Effector memory CD8-positive, alpha-beta T cell (primary cell): ENCODE measurements at regions not wholly inside any gene's neighbourhood (a gene's known extent, or its start where the extent isn't known, plus 50 kb on each side); places are given as distances from the start of the nearest gene placed in this dataset.

ENCODE experiments used
- ATAC-seq: fragments of 150-1000 bp; cut with Tn5 transposase; replicated peaks from 2 replicates; pipeline ENCODE4 v1.10.0; 2021; ENCODE audit warnings: mild to moderate bottlenecking, moderate library complexity
- DNase-seq, 3 experiments: peaks; one replicate each; pipeline ENCODE4 v3.0.0; 2021
- H3K27ac Mint-ChIP-seq, 2 donors: one replicate each; pipeline ENCODE4 v1.8.0; 2022; ENCODE audit warnings: mild to moderate bottlenecking in 2 of 2, mixed read lengths in 2 of 2, moderate library complexity in 2 of 2
- H3K27me3 Mint-ChIP-seq, 2 donors: one replicate each; pipeline ENCODE4 v1.8.0; 2022; ENCODE audit warnings: mixed read lengths in 2 of 2
- H3K36me3 Mint-ChIP-seq: one replicate; pipeline ENCODE4 v1.8.0; 2022; ENCODE audit warnings: mild to moderate bottlenecking, moderate library complexity, mixed read lengths; ENCODE audit not compliant: insufficient read depth
- H3K4me1 Mint-ChIP-seq, 2 donors: one replicate each; pipeline ENCODE4 v1.8.0; 2022; ENCODE audit warnings: low read depth in 2 of 2, mixed read lengths in 2 of 2
- H3K4me3 Mint-ChIP-seq, 2 donors: one replicate each; pipeline ENCODE4 v1.8.0; 2022; ENCODE audit warnings: mild to moderate bottlenecking in 2 of 2, mixed read lengths in 2 of 2, moderate library complexity in 2 of 2
- H3K9me3 Mint-ChIP-seq, 2 donors: one replicate each; pipeline ENCODE4 v1.8.0; 2022; ENCODE audit warnings: mixed read lengths in 2 of 2

DNA sequence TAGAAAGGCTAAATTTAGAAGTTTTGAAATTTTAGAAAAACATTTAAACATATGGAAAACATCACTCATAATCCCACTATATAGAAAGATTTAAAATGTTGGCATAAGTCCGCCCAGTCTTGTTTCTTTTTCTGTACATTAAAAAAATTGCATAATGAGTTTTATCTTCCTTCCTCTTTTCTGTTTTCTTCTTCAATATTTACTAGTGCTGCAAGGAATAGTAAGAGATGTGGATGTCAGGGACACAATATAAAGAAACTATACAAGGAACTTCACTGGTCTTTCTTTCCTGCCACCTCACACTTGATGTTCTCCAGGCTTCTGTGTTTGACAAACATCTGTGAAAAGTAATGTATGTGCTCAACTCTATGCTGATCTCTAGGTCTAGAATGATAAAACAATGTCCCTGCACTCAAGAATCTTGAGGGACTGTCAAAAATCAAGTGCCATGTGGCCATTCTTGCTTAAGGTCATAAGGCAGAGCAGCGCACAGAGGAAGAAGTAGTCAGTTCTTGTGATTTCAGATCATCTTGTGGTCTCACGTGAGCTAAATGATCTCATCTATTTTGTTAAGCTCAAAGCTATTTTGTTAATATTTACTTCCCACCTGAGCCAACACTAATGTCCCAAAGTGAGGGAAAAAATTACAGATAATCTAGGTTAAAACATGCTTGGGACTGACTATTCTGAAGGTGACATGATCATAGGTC is 186.9 kb upstream of the OBI1 start:
- Mint-ChIP-seq H3K4me3 (no peak overlapping the region), H3K27me3 (peaks cover 0 to 18% of the 10 kb centered on the region in 2 donors), H3K4me1 (no peaks in the 10 kb centered on the region), H3K9me3 (no peaks in the 10 kb centered on the region), H3K27ac (no peak overlapping the region), H3K36me3 (no peaks in the 10 kb centered on the region)
- DNase-seq (no peak), ATAC-seq (no peak)

DNA sequence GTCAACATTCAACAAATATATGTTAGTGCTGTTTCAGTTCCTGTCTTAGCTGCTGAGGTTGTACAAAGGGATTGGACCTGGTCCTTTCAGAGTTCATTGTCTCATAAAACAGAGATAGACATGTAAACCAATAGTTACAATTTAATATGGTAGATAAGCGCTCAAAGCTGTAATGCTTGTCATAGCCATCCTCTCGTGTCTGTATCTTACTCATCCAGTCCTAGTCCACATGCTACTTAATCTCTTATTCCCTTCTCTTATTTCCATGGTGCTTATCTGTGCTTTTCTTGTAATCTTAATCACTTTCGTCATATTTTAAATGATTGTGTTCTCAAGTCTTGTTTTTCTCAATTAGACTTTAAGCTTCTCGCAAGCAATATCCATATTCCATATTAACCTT is 185.2 kb upstream of the OBI1 start:
- Mint-ChIP-seq H3K9me3 (no peaks in the 10 kb centered on the region), H3K27me3 (peaks cover 6 to 18% of the 10 kb centered on the region in 2 donors), H3K4me1 (no peaks in the 10 kb centered on the region), H3K27ac (no peak overlapping the region), H3K4me3 (no peak overlapping the region), H3K36me3 (no peaks in the 10 kb centered on the region)
- no peak for DNase-seq
- ATAC-seq, result no peak

DNA sequence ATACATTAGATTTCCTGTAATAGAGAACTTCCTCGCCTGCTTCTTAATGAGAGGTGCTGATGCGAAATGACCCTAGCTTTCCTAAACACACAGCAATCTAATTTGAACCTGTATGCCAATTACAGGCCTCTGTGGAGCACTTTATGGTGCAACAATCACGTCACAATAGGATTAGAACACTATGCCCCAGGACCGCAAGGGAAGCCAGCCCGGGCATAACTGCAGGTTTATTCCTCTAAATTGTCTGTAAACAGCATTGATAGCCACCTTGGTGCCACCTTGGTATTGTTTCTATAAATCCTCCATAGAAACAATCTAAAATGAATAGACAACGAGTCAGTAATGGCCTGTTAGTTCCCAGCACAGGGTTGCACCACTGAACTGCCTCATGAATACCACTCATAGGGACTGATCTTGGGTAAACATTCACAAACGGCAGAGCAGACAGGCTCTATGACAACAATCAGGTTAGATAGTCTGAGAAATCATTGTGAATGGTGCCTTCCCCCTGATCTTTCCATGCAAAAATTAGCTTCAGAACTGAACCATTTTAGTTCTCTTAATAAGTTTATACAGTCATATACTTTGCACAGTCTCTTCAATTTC is 182.5 kb upstream of the OBI1 start:
- Mint-ChIP-seq H3K9me3 (no peaks in the 10 kb centered on the region), H3K27me3 (peaks cover 6 to 12% of the 10 kb centered on the region in 2 donors), H3K4me3 (no peak overlapping the region), H3K27ac (no peak overlapping the region), H3K36me3 (no peaks in the 10 kb centered on the region), H3K4me1 (no peaks in the 10 kb centered on the region)
- DNase-seq (no peak), ATAC-seq (no peak)

DNA sequence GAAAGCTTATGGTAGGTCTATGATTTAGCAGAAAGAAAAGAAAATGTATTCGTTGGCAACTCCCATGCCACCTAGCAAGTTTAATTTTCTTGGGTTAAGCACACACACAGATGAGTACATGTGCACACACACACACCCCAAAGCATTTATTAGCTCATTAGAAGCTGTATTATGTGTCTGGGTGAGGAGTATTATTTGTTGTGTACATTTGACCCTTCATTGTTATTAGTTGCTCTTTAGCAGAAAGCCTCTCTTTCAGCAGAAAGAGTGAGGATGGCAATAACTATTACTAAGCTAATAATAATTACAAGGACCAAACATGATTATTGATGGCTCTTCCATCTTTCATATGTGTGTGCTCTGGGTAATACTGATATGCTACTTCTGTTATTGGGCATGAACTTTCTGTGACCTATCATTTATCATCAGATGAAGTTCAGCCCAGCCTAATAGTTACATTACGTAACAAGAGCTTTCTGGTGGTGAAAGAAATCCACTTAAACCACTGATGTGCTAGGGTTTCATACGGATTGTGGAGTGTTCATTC is 177.4 kb upstream of the OBI1 start:
- ATAC-seq (no peak), DNase-seq (no peak)
- Mint-ChIP-seq H3K36me3 (no peaks in the 10 kb centered on the region), H3K27ac (no peak overlapping the region), H3K4me3 (no peak overlapping the region), H3K27me3 (peaks cover 0 to 6% of the 10 kb centered on the region in 2 donors), H3K4me1 (no peaks in the 10 kb centered on the region), H3K9me3 (no peaks in the 10 kb centered on the region)

DNA sequence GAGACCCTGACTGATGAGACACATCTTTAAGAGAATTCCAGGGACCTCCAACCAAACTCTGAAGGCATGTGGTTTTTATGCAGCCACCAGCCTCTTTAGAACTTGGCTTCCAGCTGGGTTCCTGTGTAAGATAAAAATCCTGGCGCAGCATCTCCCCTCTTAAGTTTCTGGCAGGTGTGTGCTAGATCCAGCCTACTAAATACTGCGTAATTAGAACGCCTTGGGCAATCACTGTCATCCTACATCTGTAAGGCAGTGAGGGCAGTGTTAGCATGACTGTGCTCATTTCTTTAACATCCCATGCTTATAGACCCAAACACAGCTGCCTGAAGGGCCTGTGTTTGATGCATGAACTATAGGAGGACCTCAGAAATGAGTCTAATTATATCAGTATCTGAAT is 173.5 kb upstream of the OBI1 start:
- Mint-ChIP-seq H3K9me3 (no peaks in the 10 kb centered on the region), H3K4me3 (no peak overlapping the region), H3K4me1 (no peaks in the 10 kb centered on the region), H3K27ac (no peak overlapping the region), H3K36me3 (no peaks in the 10 kb centered on the region), H3K27me3 (peaks cover 15% of the 10 kb centered on the region in 2 donors)
- ATAC-seq, result no peak
- DNase-seq, result no peak

DNA sequence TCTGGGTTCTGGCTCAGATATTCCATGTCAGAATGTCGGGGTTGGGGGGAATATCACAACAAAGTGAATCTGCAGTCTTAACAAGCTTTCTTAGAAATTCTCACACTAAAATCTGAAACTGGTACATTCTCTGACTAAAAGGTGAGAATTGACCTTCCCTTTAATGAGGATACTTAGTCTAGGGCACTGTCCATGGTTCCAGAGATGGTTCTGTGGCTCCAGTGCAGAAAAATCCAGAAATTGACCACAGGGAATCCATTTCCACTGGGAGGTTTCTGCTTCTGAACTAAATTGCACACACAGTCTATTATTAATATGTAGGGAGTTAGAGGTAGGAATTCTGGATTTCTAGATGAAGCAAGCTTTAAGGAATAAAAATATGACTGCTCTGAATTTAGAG is 171.6 kb upstream of the OBI1 start:
- Mint-ChIP-seq H3K27me3 (peaks cover 15% of the 10 kb centered on the region in 2 donors), H3K36me3 (no peaks in the 10 kb centered on the region)
- DNase-seq, result no peak

DNA sequence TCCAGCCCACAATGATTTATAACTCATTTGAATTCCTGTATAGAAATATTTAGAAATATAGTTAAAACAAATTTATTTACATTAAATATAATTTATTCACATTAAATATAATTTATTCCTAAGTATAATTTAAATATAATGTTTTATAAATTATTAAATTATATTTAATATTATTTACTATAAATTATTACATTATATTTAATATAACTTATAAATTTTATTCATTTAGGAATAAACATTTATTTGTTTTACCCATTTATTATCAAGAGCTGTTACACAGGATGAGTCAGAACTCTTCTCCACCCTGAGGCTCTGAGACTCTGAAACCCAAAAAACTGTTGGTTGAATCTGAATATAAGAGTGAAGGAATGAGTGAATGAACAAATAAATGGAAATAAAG is 170.9 kb upstream of the OBI1 start:
- no peak for ATAC-seq
- H3K4me1 Mint-ChIP-seq, result no peaks in the 10 kb centered on the region
- no peaks in the 10 kb centered on the region for H3K9me3 Mint-ChIP-seq
- no peak for DNase-seq
- no peak overlapping the region for H3K4me3 Mint-ChIP-seq
- H3K36me3 Mint-ChIP-seq, result no peaks in the 10 kb centered on the region
- no peak overlapping the region for H3K27ac Mint-ChIP-seq
- H3K27me3 Mint-ChIP-seq, result peaks cover 15% of the 10 kb centered on the region in 2 donors

More for the DNA sequence above, 171.6 kb upstream of the OBI1 start:
- Mint-ChIP-seq H3K9me3 (no peaks in the 10 kb centered on the region), H3K4me3 (no peak overlapping the region), H3K4me1 (no peaks in the 10 kb centered on the region), H3K27ac (no peak overlapping the region)
- no peak for ATAC-seq

DNA sequence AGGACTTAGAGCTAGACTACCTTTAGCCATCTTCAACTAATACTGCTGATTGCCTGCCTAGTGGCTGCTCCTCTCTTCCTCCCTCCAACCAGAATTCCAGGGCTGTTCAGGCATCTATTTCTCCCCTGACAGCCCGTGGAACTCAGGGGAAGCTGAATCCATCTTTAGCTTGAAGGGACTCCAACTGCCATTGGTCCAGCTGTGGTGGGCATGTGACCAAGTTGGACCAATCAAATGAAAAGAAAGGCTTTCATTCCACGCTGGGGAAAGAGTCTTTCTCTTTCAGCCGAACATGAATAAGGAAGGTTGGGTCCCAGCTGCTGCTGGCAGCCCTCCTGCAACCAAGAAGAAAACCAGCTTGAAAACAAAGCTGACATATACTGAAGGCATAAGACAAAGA is 168.5 kb upstream of the OBI1 start:
- Mint-ChIP-seq H3K27me3 (peaks cover 15% of the 10 kb centered on the region in 2 donors), H3K36me3 (no peaks in the 10 kb centered on the region), H3K9me3 (no peaks in the 10 kb centered on the region), H3K27ac (no peak overlapping the region), H3K4me3 (no peak overlapping the region), H3K4me1 (no peaks in the 10 kb centered on the region)
- ATAC-seq, result no peak
- DNase-seq, result no peak

DNA sequence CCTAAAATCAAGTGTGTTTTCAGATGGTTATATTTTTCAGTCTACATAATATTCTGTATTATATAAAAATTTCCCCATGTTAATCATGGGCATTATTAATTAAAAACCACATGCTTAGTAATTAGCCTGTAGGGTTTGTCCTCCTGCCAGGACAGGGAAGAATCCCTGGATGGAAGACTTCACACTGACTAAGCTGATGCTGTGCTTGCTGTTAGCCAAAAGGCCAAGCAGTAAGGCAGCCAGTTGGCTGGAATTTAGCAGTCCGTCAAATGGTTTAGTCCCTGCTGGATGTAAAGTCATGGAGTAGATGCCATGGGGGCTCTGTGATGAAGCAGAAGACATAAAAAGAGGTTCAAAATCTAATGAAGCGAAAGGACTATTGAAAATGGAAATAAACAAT is 168.0 kb upstream of the OBI1 start:
- ATAC-seq (no peak), DNase-seq (no peak)
- H3K4me1 Mint-ChIP-seq, result no peaks in the 10 kb centered on the region
- H3K36me3 Mint-ChIP-seq, result no peaks in the 10 kb centered on the region
- H3K4me3 Mint-ChIP-seq, result no peak overlapping the region
- H3K9me3 Mint-ChIP-seq, result no peaks in the 10 kb centered on the region
- peaks cover 15% of the 10 kb centered on the region in 2 donors for H3K27me3 Mint-ChIP-seq
- no peak overlapping the region for H3K27ac Mint-ChIP-seq

DNA sequence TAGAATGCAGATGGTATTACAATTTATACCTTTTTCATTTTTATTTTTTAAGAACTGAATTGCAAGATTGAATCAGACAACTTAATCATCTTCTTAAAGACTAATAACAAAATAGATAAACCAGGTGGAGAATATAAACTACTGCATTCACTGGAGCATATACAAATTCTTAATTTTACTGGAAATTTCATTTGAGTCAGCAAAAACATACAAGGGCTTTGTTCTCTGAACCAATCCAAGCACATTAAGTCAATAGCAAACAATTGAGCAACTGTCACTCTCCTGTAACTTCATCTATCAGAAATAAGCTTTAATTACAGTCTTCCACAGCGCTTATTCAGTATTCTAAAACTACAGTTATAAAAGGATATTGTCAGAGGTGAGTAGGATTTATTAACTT is 167.4 kb upstream of the OBI1 start:
- Mint-ChIP-seq H3K4me3 (no peak overlapping the region), H3K4me1 (no peaks in the 10 kb centered on the region), H3K36me3 (no peaks in the 10 kb centered on the region), H3K27me3 (peaks cover 15% of the 10 kb centered on the region in 2 donors), H3K27ac (no peak overlapping the region), H3K9me3 (no peaks in the 10 kb centered on the region)
- ATAC-seq (no peak), DNase-seq (no peak)

DNA sequence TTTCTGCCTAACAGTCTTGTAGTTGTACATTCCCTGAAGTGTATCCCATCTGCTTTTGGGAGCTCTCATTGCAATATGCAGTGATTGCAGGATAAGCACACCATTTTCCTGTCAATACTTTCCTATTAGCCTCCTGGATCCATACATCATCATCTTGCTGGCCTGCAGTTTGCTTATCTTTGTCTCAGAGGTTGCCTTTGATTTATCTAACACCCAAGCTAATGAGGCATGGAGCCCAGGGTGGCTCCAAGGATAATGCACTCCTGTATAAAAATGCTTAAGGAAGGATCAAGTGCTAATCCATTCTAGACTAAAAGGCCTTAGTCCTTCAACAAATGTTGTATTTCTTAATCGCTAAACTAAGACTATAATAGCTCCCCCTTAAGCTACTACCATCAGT is 161.6 kb upstream of the OBI1 start:
- peaks cover 6 to 17% of the 10 kb centered on the region in 2 donors for H3K27me3 Mint-ChIP-seq
- no peaks in the 10 kb centered on the region for H3K36me3 Mint-ChIP-seq
- H3K9me3 Mint-ChIP-seq, result no peaks in the 10 kb centered on the region
- no peak for DNase-seq
- no peaks in the 10 kb centered on the region for H3K4me1 Mint-ChIP-seq
- no peak overlapping the region for H3K27ac Mint-ChIP-seq
- no peak overlapping the region for H3K4me3 Mint-ChIP-seq
- ATAC-seq, result no peak

DNA sequence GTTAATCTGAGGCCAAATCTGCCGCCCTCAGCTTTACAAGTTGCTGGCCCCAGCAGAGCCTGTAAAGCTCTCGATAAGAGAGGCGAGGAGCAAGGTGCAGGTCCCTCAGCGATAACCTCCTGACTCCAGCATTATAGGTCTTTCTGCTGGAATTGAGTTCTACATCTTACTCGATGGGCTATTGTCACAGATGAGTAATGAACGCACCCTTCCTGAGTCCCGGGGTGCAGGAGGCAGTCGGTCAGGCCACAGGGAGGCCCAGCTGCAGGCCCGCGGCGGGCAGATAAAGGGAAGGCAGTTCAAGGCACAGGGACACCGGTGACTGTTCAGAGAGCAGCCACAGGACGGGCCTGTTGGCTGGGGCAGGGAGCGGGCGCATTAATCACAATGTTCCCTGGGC is 157.6 kb upstream of the OBI1 start:
- no peaks in the 10 kb centered on the region for H3K4me1 Mint-ChIP-seq
- peaks cover 6 to 17% of the 10 kb centered on the region in 2 donors for H3K27me3 Mint-ChIP-seq
- H3K4me3 Mint-ChIP-seq, result no peak overlapping the region
- no peak overlapping the region for H3K27ac Mint-ChIP-seq
- no peaks in the 10 kb centered on the region for H3K36me3 Mint-ChIP-seq
- no peaks in the 10 kb centered on the region for H3K9me3 Mint-ChIP-seq
- ATAC-seq (no peak), DNase-seq (no peak)

DNA sequence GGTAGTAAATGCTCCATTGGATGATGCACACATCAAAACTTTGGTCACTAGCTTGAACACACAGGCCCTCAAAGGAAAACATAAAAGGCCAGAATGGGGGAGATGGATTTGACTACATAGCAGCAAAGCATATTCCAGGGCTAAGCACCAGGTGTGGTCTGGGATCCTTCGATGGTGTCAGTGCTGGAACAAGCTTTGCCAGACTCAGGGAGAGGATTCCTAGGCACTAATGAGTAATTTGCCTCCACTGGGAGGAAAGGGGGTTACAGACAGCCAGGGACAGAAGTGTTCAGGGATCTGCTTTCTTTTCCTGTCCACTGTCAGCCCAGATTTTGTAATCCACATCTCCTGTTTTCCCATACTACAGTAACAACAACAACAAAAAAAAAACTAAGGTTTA is 157.2 kb upstream of the OBI1 start:
- ATAC-seq (no peak), DNase-seq (no peak)
- peaks cover 6 to 17% of the 10 kb centered on the region in 2 donors for H3K27me3 Mint-ChIP-seq
- no peak overlapping the region for H3K27ac Mint-ChIP-seq
- H3K4me1 Mint-ChIP-seq, result no peaks in the 10 kb centered on the region
- H3K4me3 Mint-ChIP-seq, result no peak overlapping the region
- no peaks in the 10 kb centered on the region for H3K9me3 Mint-ChIP-seq
- H3K36me3 Mint-ChIP-seq, result no peaks in the 10 kb centered on the region

DNA sequence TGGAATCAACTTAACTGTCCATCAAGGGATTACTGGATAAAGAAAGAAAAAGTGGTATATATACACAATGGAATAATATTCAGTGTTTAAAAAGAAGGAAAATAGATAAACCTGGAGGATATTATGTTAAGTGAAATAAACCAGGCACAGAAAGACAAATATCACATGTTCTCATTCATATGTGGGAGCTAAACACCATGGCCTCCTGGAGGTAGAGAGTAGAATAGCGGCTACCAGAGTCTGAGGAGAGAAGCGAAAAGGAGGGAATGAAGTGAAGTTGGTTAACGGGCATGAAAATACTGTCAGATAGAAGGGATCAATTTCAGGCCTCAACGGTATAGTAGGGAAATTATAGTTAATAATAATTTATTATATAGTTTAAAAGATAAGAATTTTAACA is 147.5 kb upstream of the OBI1 start:
- no peaks in the 10 kb centered on the region for H3K4me1 Mint-ChIP-seq
- no peak overlapping the region for H3K27ac Mint-ChIP-seq
- no peaks in the 10 kb centered on the region for H3K9me3 Mint-ChIP-seq
- DNase-seq (no peak), ATAC-seq (no peak)
- no peaks in the 10 kb centered on the region for H3K36me3 Mint-ChIP-seq
- H3K4me3 Mint-ChIP-seq, result no peak overlapping the region
- peaks cover 10 to 15% of the 10 kb centered on the region in 2 donors for H3K27me3 Mint-ChIP-seq
